Suppressor macrophage treated with lipopolysaccharide for 1 hour (primary cell): ENCODE measurements at regions not wholly inside any gene's neighbourhood (a gene's known extent, or its start where the extent isn't known, plus 50 kb on each side); places are given as distances from the start of the nearest gene placed in this dataset.
"Not testable (repeated sequence)": the region's sequence is repeated elsewhere in the genome, so short reads cannot be mapped to it uniquely, and the experiment has no call there.

Experiments used
- DNase-seq, 3 donors: peaks; one replicate each; pipeline ENCODE4 v3.0.0-alpha.2; 2020 to 2022

- DNase-seq: no peak
Observed at GRCh38 chr2:4762951-4763376, 929.2 kb upstream of the SOX11 start.

- DNase-seq: no peak
Observed at GRCh38 chr2:4765787-4766530, 926.2 kb upstream of the SOX11 start.

DNA sequence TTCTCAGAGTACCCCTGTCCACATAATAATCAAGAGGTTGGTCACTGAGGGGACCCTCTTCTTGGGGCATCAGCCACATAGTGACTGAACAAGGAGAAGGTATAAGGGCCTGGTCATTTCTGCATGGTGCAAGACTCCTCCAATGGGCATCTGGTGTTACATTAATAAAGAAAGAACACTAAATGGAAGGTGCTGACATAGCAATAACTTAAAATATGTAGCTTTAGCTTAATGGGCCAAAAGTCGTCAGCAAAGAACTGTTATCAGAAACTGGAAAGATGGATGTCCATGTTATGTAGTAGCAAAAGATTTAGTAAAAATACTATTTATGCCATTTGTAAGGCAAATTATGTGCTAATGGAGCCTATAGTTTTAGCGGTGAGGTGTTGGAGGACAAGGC lies 916.5 kb upstream of the SOX11 start:
- no peak for DNase-seq

- no peak for DNase-seq
Observed at GRCh38 chr2:4780679-4781078, 911.5 kb upstream of the SOX11 start.

- DNase-seq: no peak
Observed at GRCh38 chr2:4782647-4783046, 909.5 kb upstream of the SOX11 start.

DNA sequence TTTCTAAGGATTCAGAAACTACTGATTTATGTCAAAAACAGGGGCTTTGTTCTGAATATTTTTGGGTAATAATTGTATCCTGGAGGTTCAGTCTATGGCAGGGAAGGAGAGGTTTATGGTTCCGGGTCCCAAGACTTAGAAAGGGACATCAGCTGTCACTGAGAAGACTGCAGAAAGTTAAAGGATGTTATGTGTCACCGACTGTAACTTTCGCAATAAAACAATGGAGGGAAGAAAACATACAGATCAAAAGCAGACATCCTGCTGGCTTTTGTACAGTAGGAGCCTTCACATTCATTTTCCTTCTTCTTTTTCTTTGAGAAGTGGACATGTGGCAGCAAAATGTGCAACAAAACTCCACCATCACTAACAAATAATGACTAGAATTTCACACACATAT lies 900.7 kb upstream of the SOX11 start:
- DNase-seq: no peak

GRCh38 chr2:4792126-4792525 lies 900.1 kb upstream of the SOX11 start:
- no peak for DNase-seq

DNA sequence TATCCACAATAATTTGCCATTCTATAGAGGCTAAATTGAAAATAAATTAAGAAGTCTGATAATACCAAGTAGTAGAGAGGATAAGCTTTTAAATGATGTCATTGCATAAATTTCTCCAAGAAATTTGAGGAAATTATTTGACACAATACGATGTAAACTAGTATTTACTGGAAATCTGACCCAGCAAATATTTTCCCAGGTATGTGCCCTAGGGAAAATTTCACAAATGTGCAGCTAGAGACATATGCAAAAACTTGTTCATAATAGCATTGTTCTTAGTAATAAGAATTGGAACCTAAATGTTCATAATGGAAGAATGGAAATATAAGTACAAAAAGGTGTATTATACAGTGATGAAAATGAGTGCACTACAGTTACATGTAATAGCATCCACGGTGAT lies 888.8 kb upstream of the SOX11 start:
- no peak for DNase-seq

DNA sequence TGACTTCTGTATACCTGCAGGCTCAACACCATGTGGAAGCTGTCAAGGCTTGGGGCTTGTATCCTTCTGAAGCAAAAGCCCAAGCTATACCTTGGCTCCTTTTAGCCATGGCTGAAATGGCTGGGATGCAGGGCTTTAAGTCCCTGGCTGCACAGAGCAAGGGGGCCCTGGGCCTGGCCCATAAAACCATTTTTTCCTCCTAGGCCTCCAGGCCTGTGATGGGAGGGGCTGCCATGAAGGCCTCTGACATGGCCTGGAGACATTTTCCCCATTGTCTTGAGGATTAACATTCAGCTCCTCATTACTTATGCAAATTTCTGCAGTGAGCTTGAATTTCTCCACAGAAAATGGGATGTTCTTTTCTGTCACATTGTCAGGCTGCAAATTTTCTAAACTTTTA lies 878.0 kb upstream of the SOX11 start:
- not testable (repeated sequence) for DNase-seq

DNA sequence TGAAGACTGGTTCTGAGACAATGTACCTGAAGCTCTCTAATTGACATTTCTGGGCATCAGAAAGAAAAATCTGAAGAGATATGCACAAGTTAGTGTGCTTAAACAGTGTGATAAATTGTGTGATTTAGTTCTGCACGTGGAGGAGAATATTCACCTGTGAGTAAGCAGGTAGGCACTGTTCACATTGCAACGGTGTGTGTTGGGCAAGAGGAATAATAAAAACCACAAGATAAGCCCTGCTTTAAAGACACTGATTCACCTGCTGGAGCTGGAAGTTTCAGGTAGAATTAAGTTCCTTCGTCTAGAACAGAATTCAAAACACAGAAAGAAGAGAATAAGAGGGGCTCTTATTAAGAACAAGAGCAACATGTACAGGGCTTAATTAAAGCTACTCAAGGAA lies 864.3 kb upstream of the SOX11 start:
- DNase-seq: no peak

- no peak for DNase-seq
Observed at GRCh38 chr2:4828682-4829374, 863.4 kb upstream of the SOX11 start.

DNA sequence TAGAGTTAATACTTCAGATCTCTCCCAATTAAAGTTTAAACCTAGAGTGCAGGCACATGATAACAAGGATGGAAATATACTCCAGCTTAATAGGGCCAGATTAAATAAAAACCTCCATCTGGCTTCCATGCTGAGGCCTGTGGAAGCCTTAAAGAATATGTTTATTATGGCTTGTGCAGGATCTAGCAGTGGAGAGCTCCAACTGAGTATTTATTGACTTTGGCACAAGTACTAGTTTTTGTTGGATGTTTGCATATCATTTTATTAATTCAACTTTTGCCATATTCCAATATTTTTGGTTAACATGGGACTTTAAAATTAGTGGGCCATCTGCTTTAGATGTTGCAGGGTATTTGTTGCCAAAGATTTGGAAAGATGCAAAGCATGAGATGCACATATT lies 860.4 kb upstream of the SOX11 start:
- no peak for DNase-seq

DNA sequence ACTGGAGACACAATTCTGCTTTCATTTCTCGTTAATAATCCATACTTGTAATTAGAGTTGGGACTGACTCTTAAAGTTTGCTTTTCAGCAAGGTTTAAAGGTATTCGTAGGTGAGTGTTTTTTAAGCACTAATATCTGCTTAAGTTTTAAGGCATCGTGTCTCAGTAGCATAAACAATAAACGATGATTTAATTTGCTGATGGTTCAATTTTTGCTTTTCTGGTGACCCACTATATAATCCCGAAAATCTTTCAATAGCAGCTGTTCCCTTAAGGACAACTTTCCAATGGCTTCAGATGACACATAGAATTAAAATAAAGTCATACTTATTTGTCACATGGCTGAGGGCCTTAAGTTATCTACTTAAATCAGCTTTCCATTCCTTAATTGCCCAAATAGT lies 859.5 kb upstream of the SOX11 start:
- DNase-seq: no peak

GRCh38 chr2:4838626-4839025 lies 853.6 kb upstream of the SOX11 start:
- DNase-seq: no peak

DNA sequence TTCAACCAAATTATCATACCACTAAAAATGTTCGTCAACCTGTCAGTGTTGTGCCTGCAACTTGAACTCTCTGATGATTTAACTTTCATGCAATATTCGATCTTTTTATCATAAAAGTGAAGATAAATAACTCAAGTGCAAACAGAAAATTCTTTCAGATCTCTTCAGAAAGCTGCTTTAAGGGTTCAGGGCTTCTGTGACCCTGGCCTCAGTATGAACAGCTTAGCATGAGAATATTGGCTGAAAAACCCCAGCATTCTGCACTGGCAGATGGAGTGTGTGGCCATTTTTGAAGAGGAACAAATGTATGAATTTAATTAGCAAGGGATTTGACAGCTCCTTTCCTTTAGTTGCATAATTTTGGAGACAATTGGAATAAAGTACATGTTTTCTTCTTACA lies 851.4 kb upstream of the SOX11 start:
- no peak for DNase-seq

DNA sequence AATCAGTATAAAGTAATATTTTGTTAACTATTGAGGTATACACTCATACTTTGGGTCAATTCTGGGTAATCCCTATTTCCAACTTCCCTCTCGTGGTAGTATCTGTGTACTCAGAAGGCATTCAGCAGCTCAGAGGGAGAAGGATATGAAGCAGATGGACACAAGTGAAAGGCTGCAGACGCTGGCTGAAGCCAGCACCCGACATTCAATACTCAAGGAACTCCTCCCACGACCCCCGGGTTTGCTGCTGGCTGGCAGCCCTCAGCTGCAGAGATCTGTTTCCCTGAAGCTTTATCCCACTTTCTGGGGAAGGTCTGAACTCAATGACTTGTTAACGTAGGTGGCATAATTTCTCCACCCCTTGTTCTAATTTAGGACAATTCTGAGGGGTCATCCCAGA lies 847.3 kb upstream of the SOX11 start:
- no peak for DNase-seq

- no peak for DNase-seq
Observed at GRCh38 chr2:4862031-4862430, 830.2 kb upstream of the SOX11 start.

- no peak for DNase-seq
Observed at GRCh38 chr2:4866198-4866597, 826.0 kb upstream of the SOX11 start.

DNA sequence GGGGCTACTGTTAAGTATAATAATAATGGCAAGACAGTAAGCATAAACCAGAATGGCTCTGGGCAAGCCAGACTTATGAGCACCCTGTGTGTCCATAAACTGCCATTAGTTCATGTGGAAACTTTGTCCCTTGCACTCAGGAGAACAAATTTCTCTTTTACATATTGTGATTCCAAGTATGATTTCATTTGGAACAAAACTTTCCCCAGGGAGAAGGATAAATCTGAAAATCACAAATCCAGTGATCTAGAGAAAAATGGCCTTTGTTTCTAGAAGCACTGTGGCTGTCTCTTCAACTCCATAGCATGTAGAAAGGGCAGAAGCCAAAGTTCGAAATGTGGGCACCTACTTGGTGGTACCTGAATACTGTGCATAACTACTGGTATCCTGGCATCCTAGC lies 823.7 kb upstream of the SOX11 start:
- DNase-seq: no peak

DNA sequence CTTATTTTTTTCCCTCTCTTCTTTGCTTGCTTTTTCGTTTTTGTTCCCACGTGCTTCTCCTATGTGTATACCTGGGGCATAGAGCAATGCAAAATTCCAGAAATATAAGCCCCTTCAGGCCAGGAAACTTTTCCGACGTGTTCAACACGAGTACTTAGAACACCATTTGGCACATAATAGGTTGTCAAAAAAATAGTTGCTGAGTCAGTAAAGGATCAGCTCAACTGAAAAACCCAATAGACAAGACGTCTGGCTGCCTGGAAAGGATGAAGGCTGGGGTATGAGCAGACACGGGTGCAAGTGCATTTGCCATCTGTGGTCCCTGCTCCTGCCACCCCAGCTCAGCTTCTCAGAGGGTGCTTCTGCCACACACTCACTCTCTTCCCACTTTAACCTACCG lies 823.0 kb upstream of the SOX11 start:
- DNase-seq: no peak

DNA sequence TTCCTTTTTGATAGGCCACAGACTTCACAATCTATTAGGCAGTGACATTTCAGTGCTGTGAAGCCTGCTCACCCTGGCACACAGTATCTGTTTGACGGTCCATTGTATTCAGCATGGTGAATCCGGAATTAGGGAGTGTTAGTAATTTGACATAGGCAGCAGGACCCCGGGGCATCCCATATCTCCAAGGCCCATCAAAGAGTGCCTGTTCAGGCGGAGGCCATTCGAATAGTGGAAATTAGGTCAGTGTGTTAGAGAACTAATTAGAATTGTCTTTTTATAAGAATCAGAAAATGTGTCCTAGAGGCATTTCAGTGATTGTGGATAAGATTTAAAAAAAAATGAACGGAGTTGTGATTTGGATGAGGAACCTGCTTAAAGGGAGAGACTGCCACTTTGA lies 818.8 kb upstream of the SOX11 start:
- no peak for DNase-seq

DNA sequence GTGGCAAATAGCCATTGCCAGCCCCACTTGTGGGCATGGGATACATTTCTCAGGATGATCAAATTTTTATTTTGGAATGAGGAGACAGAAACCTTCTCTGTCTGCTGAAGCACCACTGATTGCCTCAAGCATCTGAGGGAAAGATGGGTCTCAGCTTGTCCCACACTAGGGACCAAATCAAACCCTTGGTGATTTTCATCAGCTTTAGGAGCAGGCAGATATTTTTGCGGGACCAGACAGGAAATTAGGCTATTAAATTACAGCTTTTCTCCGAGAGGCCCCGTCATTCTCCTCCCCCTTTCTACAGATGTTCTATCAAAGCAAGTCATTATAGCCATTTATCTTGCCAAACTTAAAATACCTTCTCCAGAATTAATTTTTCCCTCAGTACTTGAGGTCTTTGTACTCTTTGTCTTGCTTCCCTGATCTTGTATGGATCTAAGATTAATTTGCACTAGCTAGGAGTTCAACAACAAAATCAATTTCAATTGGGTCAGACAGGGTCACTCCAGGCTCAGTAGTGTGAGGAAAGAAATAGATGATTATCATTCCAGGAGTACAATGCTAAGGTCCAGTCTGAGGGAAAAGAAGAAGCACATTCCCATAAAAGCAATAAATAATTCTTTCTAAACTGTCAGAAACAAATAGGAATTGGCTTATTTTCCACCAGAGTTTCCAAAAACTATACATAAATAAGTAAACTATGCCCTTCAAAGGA lies 818.1 kb upstream of the SOX11 start:
- DNase-seq: no peak

- DNase-seq: no peak
Observed at GRCh38 chr2:4882421-4882820, 809.8 kb upstream of the SOX11 start.

DNA sequence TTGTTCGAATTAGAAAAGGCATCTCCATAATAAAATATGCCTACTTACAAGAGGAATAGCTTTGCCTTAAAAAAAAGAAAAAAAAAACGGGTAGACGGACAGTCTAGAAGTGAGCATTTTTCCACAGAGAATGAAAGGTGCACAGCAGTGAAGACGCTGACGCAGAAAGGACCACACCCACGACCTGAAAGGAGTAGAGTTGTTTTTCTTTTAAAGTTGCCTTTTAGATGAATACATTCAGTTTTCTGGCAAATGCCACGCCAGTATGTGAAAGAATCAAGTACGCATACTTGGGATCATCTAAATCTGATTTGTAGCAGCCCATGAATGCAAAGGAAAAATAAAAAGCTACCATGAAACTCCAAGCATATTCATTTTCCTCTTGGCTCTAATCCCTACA lies 809.2 kb upstream of the SOX11 start:
- no peak for DNase-seq
